Transverse colon (tissue), 4 donors: ENCODE measurements at regions not wholly inside any gene's neighbourhood (a gene's known extent, or its start where the extent isn't known, plus 50 kb on each side); places are given as distances from the start of the nearest gene placed in this dataset.

ENCODE experiments used
- DNase-seq: peaks from one replicate; pipeline ENCODE4 v3.0.0-alpha.2; 2019
- H3K27ac ChIP-seq, 4 donors: fragments of 200-600 bp; sonication (generic); 2 replicates each; pipeline ENCODE4 v1.5.1; 2016 to 2018; ENCODE audit warnings: inconsistent platforms in 4 of 4
- H3K27me3 ChIP-seq: fragments of 200-600 bp; sonication (generic); 2 replicates; pipeline ENCODE4 v1.5.1; 2017; ENCODE audit warnings: inconsistent platforms
- H3K36me3 ChIP-seq, 4 donors: fragments of 200-600 bp; sonication (generic); 2 replicates each; pipeline ENCODE4 v1.5.1; 2017 to 2019; ENCODE audit warnings: inconsistent platforms in 4 of 4
- H3K4me1 ChIP-seq, 4 donors: fragments of 200-600 bp; sonication (generic); 2 replicates each; pipeline ENCODE4 v1.5.1; 2017 to 2020; ENCODE audit warnings: inconsistent platforms in 4 of 4
- H3K4me3 ChIP-seq, 4 donors: fragments of 200-600 bp; sonication (generic); 1 replicate in 1 of 4; 2 replicates in 3 of 4; pipeline versions ENCODE4 v1.5.1 to v1.6.1; 2017 to 2019; ENCODE audit warnings: inconsistent platforms in 4 of 4
- H3K9me3 ChIP-seq, 2 donors: fragments of 200-600 bp; sonication (generic); 2 replicates each; pipeline ENCODE4 v1.5.1; 2017 to 2019; ENCODE audit warnings: inconsistent platforms in 2 of 2
- CTCF ChIP-seq, 5 experiments: fragments of 200-600 bp in 3 of 5; fragments of 450-650 bp in 2 of 5; sonication (generic) in 3 of 5; IDR thresholded peaks; 1 replicate in 2 of 5; 2 replicates in 3 of 5; pipeline ENCODE4 v1.5.1; 2016 to 2017; ENCODE audit warnings: antibody characterized with exemption in 5 of 5, inconsistent platforms in 3 of 5, mild to moderate bottlenecking in 2 of 5, moderate library complexity in 1 of 5
- EP300 ChIP-seq: sonication (generic); formaldehyde crosslinking; IDR thresholded peaks from one replicate; pipeline ENCODE4 v1.6.1; 2017; ENCODE audit warnings: antibody characterized with exemption, low read depth
- POLR2A ChIP-seq: fragments of 450-650 bp; IDR thresholded peaks from one replicate; pipeline ENCODE4 v1.6.1; 2016; ENCODE audit warnings: antibody characterized with exemption, mild to moderate bottlenecking, moderate library complexity
- POLR2AphosphoS5 ChIP-seq, 3 donors: sonication (generic); formaldehyde crosslinking; IDR thresholded peaks; one replicate each; pipeline ENCODE4 v1.6.1; 2016; ENCODE audit warnings: antibody characterized with exemption in 3 of 3
- WGBS, 2 donors: methylation state at CpG; one replicate each; pipeline ENCODE4 v1.1.5; 2018; ENCODE audit warnings: low coverage in 1 of 2; 5-methylcytosine and 5-hydroxymethylcytosine counted together
- in situ Hi-C, 4 donors: fragments of 200-750 bp; cut with MboI; loops; one replicate each; pipeline versions ENCODE4 v1.15.0 to v1.15.1; 2017; ENCODE audit warnings: low sequenced_read_pairs in 3 of 4, low pct_ligation_motif_present in 1 of 4, low pct_unique_long_range_greater_than_20kb in 1 of 4
- intact Hi-C: fragments of 100-400 bp; cut with DNase I; formaldehyde crosslinking; loops from one replicate; pipeline ENCODE4 v1.15.1; 2023; ENCODE audit warnings: low total_unique reads

GRCh38 chr16:65958086-65958485 is 408.4 kb upstream of the CDH5 start:
- no peak for DNase-seq
- no peak overlapping the region for H3K4me3 ChIP-seq
- WGBS, 2 donors: 33 to 52% methylated on average over 1 to 3 of the region's 3 CpGs
- in situ Hi-C loops: no loop called here
- no peaks in the 10 kb centered on the region for H3K27me3 ChIP-seq
- no peaks in the 10 kb centered on the region for H3K4me1 ChIP-seq
- H3K36me3 ChIP-seq: no peaks in the 10 kb centered on the region
- intact Hi-C loops: no loop called here
- no peaks in the 10 kb centered on the region for H3K9me3 ChIP-seq
- no peak overlapping the region for H3K27ac ChIP-seq
- TF ChIP-seq CTCF (IDR thresholded peaks at IDR 0.05): no peak
- no peak for TF ChIP-seq EP300
- no peak for TF ChIP-seq POLR2AphosphoS5 (IDR thresholded peaks at IDR 0.05)

GRCh38 chr16:65956100-65956499 is 410.4 kb upstream of the CDH5 start:
- 87% methylated on average over 1 of the region's 1 CpG; no CpG with 5 or more reads in 1 of the 2 donors for WGBS, 2 donors
- no peaks in the 10 kb centered on the region for H3K4me1 ChIP-seq
- TF ChIP-seq EP300 (no peak), CTCF (IDR thresholded peaks at IDR 0.05) (no peak), POLR2A (no peak), POLR2AphosphoS5 (IDR thresholded peaks at IDR 0.05) (no peak)
- no peaks in the 10 kb centered on the region for H3K9me3 ChIP-seq
- H3K27me3 ChIP-seq: no peaks in the 10 kb centered on the region
- DNase-seq: no peak
- no peaks in the 10 kb centered on the region for H3K36me3 ChIP-seq
- no peak overlapping the region for H3K4me3 ChIP-seq
- in situ Hi-C loops (no loop called here), intact Hi-C loops (no loop called here)
- no peak overlapping the region for H3K27ac ChIP-seq

GRCh38 chr16:65954446-65954845 is 412.0 kb upstream of the CDH5 start:
- no peak overlapping the region for H3K4me3 ChIP-seq
- TF ChIP-seq POLR2A (no peak), EP300 (no peak), CTCF (IDR thresholded peaks at IDR 0.05) (no peak), POLR2AphosphoS5 (IDR thresholded peaks at IDR 0.05) (no peak)
- no peaks in the 10 kb centered on the region for H3K36me3 ChIP-seq
- no peaks in the 10 kb centered on the region for H3K9me3 ChIP-seq
- intact Hi-C loops (no loop called here), in situ Hi-C loops (no loop called here)
- H3K4me1 ChIP-seq: no peaks in the 10 kb centered on the region
- H3K27ac ChIP-seq: no peak overlapping the region
- WGBS, 2 donors: 87 to 100% methylated on average over 1 to 2 of the region's 2 CpGs
- no peaks in the 10 kb centered on the region for H3K27me3 ChIP-seq
- DNase-seq: no peak

- TF ChIP-seq POLR2AphosphoS5 (IDR thresholded peaks at IDR 0.05): no peak
- TF ChIP-seq POLR2A: no peak
- no peak for TF ChIP-seq EP300
- TF ChIP-seq CTCF (IDR thresholded peaks at IDR 0.05): no peak
- DNase-seq: no peak
- in situ Hi-C loops (no loop called here), intact Hi-C loops (no loop called here)
- WGBS, 2 donors: 56 to 83% methylated on average over 1 to 3 of the region's 3 CpGs
- no peaks in the 10 kb centered on the region for H3K36me3 ChIP-seq
- no peaks in the 10 kb centered on the region for H3K9me3 ChIP-seq
- no peak overlapping the region for H3K27ac ChIP-seq
- no peak overlapping the region for H3K4me3 ChIP-seq
- H3K27me3 ChIP-seq: no peaks in the 10 kb centered on the region
- no peaks in the 10 kb centered on the region for H3K4me1 ChIP-seq
These were observed 416.3 kb upstream of the CDH5 start for GRCh38 chr16:65950211-65950610.
